ENCODE measurements at regions not wholly inside any gene's neighbourhood (a gene's known extent, or its start where the extent isn't known, plus 50 kb on each side); places are given as distances from the start of the nearest gene placed in this dataset.

DNA sequence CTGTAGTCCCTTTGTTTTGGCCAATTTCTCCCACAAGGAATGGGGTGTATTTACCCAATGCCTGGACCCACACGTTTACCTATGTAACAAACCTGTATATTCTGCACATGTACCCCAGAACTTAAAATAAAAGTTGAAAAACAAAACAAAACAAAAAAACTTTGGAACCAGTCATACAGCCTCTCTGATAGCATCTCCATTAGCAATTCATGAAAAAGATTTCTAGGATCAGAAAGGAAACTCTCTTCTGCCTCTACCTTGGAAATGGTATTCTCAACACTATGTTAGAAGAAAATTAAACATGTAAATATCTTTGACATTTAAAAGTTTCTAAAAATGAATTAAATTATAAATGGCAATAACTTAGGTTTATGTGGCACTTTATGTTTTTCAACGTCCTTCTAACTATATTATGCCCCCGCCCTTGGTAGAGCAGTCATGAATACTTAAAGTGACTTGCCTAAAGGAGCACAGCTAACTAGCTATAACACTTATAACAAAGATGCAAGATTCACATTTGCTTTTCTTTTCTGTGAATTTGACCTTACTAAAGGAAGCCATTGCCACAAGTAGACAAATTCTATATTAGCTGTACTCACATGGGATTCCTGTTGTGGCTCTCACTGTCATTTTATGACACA is 147.5 kb upstream of the FKBP1C start:
- TF ChIP-seq, protein P1, sequence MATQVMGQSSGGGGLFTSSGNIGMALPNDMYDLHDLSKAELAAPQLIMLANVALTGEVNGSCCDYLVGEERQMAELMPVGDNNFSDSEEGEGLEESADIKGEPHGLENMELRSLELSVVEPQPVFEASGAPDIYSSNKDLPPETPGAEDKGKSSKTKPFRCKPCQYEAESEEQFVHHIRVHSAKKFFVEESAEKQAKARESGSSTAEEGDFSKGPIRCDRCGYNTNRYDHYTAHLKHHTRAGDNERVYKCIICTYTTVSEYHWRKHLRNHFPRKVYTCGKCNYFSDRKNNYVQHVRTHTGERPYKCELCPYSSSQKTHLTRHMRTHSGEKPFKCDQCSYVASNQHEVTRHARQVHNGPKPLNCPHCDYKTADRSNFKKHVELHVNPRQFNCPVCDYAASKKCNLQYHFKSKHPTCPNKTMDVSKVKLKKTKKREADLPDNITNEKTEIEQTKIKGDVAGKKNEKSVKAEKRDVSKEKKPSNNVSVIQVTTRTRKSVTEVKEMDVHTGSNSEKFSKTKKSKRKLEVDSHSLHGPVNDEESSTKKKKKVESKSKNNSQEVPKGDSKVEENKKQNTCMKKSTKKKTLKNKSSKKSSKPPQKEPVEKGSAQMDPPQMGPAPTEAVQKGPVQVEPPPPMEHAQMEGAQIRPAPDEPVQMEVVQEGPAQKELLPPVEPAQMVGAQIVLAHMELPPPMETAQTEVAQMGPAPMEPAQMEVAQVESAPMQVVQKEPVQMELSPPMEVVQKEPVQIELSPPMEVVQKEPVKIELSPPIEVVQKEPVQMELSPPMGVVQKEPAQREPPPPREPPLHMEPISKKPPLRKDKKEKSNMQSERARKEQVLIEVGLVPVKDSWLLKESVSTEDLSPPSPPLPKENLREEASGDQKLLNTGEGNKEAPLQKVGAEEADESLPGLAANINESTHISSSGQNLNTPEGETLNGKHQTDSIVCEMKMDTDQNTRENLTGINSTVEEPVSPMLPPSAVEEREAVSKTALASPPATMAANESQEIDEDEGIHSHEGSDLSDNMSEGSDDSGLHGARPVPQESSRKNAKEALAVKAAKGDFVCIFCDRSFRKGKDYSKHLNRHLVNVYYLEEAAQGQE (IDR thresholded peaks at IDR 0.05; ENCODE audit: unreplicated experiment): no peak
- TF ChIP-seq, protein P2, sequence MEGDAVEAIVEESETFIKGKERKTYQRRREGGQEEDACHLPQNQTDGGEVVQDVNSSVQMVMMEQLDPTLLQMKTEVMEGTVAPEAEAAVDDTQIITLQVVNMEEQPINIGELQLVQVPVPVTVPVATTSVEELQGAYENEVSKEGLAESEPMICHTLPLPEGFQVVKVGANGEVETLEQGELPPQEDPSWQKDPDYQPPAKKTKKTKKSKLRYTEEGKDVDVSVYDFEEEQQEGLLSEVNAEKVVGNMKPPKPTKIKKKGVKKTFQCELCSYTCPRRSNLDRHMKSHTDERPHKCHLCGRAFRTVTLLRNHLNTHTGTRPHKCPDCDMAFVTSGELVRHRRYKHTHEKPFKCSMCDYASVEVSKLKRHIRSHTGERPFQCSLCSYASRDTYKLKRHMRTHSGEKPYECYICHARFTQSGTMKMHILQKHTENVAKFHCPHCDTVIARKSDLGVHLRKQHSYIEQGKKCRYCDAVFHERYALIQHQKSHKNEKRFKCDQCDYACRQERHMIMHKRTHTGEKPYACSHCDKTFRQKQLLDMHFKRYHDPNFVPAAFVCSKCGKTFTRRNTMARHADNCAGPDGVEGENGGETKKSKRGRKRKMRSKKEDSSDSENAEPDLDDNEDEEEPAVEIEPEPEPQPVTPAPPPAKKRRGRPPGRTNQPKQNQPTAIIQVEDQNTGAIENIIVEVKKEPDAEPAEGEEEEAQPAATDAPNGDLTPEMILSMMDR (conservative IDR thresholded peaks at IDR 0.05; ENCODE audit: low read depth in 2 of 2): no peak
- no peak for TF ChIP-seq ZNF331 (CRISPR knock-in tag; IDR thresholded peaks at IDR 0.05; ENCODE audit: low read depth)
- no peak for TF ChIP-seq EZH2phosphoT487 (IDR thresholded peaks at IDR 0.05; ENCODE audit: unreplicated experiment)
- TF ChIP-seq POLR2AphosphoS5 (IDR thresholded peaks at IDR 0.05; ENCODE audit: low read depth): no peak
- no peak for TF ChIP-seq JUNB (IDR thresholded peaks at IDR 0.05; ENCODE audit: unreplicated experiment)
- no peak for TF ChIP-seq EZH2 (IDR thresholded peaks at IDR 0.05; ENCODE audit: low read depth, unreplicated experiment)
- TF ChIP-seq, protein P3, sequence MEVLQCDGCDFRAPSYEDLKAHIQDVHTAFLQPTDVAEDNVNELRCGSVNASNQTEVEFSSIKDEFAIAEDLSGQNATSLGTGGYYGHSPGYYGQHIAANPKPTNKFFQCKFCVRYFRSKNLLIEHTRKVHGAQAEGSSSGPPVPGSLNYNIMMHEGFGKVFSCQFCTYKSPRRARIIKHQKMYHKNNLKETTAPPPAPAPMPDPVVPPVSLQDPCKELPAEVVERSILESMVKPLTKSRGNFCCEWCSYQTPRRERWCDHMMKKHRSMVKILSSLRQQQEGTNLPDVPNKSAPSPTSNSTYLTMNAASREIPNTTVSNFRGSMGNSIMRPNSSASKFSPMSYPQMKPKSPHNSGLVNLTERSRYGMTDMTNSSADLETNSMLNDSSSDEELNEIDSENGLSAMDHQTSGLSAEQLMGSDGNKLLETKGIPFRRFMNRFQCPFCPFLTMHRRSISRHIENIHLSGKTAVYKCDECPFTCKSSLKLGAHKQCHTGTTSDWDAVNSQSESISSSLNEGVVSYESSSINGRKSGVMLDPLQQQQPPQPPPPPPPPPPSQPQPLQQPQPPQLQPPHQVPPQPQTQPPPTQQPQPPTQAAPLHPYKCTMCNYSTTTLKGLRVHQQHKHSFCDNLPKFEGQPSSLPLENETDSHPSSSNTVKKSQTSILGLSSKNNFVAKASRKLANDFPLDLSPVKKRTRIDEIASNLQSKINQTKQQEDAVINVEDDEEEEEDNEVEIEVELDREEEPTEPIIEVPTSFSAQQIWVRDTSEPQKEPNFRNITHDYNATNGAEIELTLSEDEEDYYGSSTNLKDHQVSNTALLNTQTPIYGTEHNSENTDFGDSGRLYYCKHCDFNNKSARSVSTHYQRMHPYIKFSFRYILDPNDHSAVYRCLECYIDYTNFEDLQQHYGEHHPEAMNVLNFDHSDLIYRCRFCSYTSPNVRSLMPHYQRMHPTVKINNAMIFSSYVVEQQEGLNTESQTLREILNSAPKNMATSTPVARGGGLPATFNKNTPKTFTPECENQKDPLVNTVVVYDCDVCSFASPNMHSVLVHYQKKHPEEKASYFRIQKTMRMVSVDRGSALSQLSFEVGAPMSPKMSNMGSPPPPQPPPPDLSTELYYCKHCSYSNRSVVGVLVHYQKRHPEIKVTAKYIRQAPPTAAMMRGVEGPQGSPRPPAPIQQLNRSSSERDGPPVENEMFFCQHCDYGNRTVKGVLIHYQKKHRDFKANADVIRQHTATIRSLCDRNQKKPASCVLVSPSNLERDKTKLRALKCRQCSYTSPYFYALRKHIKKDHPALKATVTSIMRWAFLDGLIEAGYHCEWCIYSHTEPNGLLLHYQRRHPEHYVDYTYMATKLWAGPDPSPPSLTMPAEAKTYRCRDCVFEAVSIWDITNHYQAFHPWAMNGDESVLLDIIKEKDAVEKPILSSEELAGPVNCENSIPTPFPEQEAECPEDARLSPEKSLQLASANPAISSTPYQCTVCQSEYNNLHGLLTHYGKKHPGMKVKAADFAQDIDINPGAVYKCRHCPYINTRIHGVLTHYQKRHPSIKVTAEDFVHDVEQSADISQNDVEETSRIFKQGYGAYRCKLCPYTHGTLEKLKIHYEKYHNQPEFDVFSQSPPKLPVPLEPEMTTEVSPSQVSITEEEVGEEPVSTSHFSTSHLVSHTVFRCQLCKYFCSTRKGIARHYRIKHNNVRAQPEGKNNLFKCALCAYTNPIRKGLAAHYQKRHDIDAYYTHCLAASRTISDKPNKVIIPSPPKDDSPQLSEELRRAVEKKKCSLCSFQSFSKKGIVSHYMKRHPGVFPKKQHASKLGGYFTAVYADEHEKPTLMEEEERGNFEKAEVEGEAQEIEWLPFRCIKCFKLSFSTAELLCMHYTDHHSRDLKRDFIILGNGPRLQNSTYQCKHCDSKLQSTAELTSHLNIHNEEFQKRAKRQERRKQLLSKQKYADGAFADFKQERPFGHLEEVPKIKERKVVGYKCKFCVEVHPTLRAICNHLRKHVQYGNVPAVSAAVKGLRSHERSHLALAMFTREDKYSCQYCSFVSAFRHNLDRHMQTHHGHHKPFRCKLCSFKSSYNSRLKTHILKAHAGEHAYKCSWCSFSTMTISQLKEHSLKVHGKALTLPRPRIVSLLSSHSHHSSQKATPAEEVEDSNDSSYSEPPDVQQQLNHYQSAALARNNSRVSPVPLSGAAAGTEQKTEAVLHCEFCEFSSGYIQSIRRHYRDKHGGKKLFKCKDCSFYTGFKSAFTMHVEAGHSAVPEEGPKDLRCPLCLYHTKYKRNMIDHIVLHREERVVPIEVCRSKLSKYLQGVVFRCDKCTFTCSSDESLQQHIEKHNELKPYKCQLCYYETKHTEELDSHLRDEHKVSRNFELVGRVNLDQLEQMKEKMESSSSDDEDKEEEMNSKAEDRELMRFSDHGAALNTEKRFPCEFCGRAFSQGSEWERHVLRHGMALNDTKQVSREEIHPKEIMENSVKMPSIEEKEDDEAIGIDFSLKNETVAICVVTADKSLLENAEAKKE (CRISPR knock-in tag; IDR thresholded peaks at IDR 0.05): no peak
